ENCODE measurements at regions not wholly inside any gene's neighbourhood (a gene's known extent, or its start where the extent isn't known, plus 50 kb on each side); places are given as distances from the start of the nearest gene placed in this dataset.

DNA sequence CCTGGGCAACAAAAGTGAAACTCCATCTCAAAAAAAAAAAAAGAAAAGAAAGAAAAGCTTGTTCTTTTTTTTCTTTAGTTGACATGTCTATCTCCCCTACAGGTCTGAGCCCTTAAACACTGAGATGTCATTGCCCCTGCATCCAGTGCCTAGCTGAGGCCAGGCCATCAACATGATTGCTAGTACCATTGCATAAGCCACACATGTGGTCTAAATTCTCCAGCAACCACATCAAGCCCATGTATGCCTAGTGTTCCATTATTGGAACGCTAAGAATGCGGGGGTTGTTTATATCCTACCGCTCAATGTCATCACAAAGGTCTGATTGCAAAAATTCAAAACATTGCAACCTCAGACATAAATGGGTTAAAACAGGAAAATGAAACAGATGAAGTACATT is 62.7 kb downstream of the NPTX2 start:
- Histone ChIP-seq H3K27ac (ENCODE audit: low read depth in 2 of 2, low read length in 2 of 2) (no peak overlapping the region), H3K9me3 (ENCODE audit: control insufficient read depth in 2 of 2, low read length in 2 of 2) (no peaks in the 10 kb centered on the region), H3K36me3 (ENCODE audit: control insufficient read depth in 2 of 2, insufficient read depth in 2 of 2, low read length in 2 of 2) (no peaks in the 10 kb centered on the region), H3K4me1 (ENCODE audit: control insufficient read depth in 2 of 2, insufficient read depth in 2 of 2, low read length in 2 of 2) (no peaks in the 10 kb centered on the region), H3K9ac (ENCODE audit: low read depth in 1 of 2, low read length in 2 of 2) (no peak overlapping the region), H3K4me3 (ENCODE audit: low read length in 2 of 2) (no peak overlapping the region), H3K27me3 (ENCODE audit: control insufficient read depth in 2 of 2, insufficient read depth in 2 of 2, low read length in 2 of 2) (no peaks in the 10 kb centered on the region)

DNA sequence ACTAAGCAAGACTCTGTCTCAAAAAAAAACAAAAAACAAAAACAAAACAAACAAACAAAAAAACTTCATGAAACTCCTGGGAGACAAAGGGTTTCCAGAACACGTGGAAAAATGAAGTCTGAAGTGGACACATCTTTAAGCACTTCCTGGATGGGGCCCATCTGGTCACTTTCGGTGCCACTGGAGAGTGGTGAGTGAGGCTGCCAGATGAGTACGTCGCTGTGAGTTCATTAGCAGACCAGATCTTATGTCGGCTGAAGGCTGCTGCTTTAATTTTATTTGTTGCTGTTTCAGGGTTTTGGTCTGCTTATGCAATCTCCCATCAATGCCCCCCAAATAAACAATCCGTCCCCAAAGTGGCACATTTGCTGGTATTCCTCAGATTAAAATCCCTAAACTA is 64.4 kb downstream of the NPTX2 start:
- no peaks in the 10 kb centered on the region for H3K36me3 ChIP-seq (ENCODE audit: control insufficient read depth in 2 of 2, insufficient read depth in 2 of 2, low read length in 2 of 2)
- no peaks in the 10 kb centered on the region for H3K27me3 ChIP-seq (ENCODE audit: control insufficient read depth in 2 of 2, insufficient read depth in 2 of 2, low read length in 2 of 2)
- H3K4me3 ChIP-seq (ENCODE audit: low read length in 2 of 2) = no peak overlapping the region
- H3K27ac ChIP-seq (ENCODE audit: low read depth in 2 of 2, low read length in 2 of 2) = no peak overlapping the region
- H3K4me1 ChIP-seq (ENCODE audit: control insufficient read depth in 2 of 2, insufficient read depth in 2 of 2, low read length in 2 of 2) = no peaks in the 10 kb centered on the region
- H3K9me3 ChIP-seq (ENCODE audit: control insufficient read depth in 2 of 2, low read length in 2 of 2) = no peaks in the 10 kb centered on the region
- no peak overlapping the region for H3K9ac ChIP-seq (ENCODE audit: low read depth in 1 of 2, low read length in 2 of 2)

DNA sequence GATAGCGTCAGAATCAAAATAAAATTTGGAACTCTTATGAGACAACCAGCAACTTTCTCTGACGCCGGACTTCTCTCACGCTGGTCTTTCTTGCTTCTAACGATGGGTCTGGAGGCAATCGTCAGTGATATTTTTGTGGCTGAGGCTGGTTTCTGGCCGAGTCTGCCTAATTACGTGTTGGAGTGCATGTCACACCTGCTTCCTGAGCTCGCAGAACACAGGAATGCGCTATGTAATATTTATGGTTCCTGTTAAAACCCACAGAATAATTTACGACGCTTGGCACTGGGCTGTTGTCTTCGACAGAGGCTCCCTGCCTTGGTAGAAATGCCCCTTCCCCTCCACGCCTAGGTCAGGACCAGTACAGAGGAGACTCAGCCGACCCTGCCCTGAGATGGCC is 64.9 kb downstream of the NPTX2 start:
- no peaks in the 10 kb centered on the region for H3K36me3 ChIP-seq (ENCODE audit: control insufficient read depth in 2 of 2, insufficient read depth in 2 of 2, low read length in 2 of 2)
- H3K27me3 ChIP-seq (ENCODE audit: control insufficient read depth in 2 of 2, insufficient read depth in 2 of 2, low read length in 2 of 2) = no peaks in the 10 kb centered on the region
- no peak overlapping the region for H3K27ac ChIP-seq (ENCODE audit: low read depth in 2 of 2, low read length in 2 of 2)
- no peak overlapping the region for H3K4me3 ChIP-seq (ENCODE audit: low read length in 2 of 2)
- H3K9me3 ChIP-seq (ENCODE audit: control insufficient read depth in 2 of 2, low read length in 2 of 2) = no peaks in the 10 kb centered on the region
- no peaks in the 10 kb centered on the region for H3K4me1 ChIP-seq (ENCODE audit: control insufficient read depth in 2 of 2, insufficient read depth in 2 of 2, low read length in 2 of 2)
- no peak overlapping the region for H3K9ac ChIP-seq (ENCODE audit: low read depth in 1 of 2, low read length in 2 of 2)

DNA sequence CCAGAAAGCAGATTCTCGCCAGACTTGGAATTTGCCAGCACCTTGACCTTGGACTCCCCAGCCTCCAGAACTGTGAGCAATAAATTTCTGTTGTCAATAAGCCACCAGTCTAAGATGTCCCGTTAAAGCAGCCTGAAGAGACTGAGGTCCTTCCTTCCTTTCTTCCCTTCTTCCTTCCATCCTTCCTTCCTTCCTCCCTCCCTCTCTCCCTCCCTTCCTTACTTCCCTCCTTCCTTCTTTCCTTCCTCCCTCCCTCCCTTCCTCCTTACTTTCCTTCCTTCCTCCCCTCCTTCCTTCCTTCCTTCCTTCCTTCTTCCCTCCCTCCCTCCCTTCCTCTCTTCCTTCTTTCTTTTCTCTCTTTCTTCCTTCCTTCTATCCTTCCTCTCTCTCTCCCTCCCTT is 66.4 kb downstream of the NPTX2 start:
- no peak overlapping the region for H3K9ac ChIP-seq (ENCODE audit: low read depth in 1 of 2, low read length in 2 of 2)
- no peaks in the 10 kb centered on the region for H3K9me3 ChIP-seq (ENCODE audit: control insufficient read depth in 2 of 2, low read length in 2 of 2)

DNA sequence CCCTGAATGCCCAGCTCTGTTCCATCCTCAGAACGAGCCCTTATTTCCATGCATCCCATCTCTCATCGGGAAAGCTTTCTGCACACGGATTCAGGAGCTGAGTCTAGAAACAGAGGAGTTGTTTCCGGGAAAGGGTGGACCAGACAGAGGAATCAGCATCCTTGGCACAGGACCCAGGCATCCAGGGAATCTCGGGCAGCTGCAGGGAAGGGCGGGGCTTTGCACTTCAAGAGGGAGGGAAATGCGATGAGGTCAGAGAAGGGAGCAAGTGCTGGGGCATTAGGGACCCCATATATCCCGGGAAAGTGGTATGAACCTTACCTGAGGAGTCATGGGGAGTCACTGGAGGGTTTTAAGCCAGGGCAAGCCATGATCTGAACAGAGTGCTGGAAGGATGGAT is 68.5 kb downstream of the NPTX2 start:
- Histone ChIP-seq H3K27me3 (ENCODE audit: control insufficient read depth in 2 of 2, insufficient read depth in 2 of 2, low read length in 2 of 2) (no peaks in the 10 kb centered on the region), H3K4me1 (ENCODE audit: control insufficient read depth in 2 of 2, insufficient read depth in 2 of 2, low read length in 2 of 2) (no peaks in the 10 kb centered on the region), H3K36me3 (ENCODE audit: control insufficient read depth in 2 of 2, insufficient read depth in 2 of 2, low read length in 2 of 2) (no peaks in the 10 kb centered on the region), H3K9ac (ENCODE audit: low read depth in 1 of 2, low read length in 2 of 2) (no peak overlapping the region), H3K9me3 (ENCODE audit: control insufficient read depth in 2 of 2, low read length in 2 of 2) (no peaks in the 10 kb centered on the region), H3K4me3 (ENCODE audit: low read length in 2 of 2) (no peak overlapping the region), H3K27ac (ENCODE audit: low read depth in 2 of 2, low read length in 2 of 2) (no peak overlapping the region)

More for the DNA sequence above, 66.4 kb downstream of the NPTX2 start:
- Histone ChIP-seq H3K27me3 (ENCODE audit: control insufficient read depth in 2 of 2, insufficient read depth in 2 of 2, low read length in 2 of 2) (no peaks in the 10 kb centered on the region), H3K4me3 (ENCODE audit: low read length in 2 of 2) (no peak overlapping the region), H3K36me3 (ENCODE audit: control insufficient read depth in 2 of 2, insufficient read depth in 2 of 2, low read length in 2 of 2) (no peaks in the 10 kb centered on the region), H3K4me1 (ENCODE audit: control insufficient read depth in 2 of 2, insufficient read depth in 2 of 2, low read length in 2 of 2) (no peaks in the 10 kb centered on the region), H3K27ac (ENCODE audit: low read depth in 2 of 2, low read length in 2 of 2) (no peak overlapping the region)

DNA sequence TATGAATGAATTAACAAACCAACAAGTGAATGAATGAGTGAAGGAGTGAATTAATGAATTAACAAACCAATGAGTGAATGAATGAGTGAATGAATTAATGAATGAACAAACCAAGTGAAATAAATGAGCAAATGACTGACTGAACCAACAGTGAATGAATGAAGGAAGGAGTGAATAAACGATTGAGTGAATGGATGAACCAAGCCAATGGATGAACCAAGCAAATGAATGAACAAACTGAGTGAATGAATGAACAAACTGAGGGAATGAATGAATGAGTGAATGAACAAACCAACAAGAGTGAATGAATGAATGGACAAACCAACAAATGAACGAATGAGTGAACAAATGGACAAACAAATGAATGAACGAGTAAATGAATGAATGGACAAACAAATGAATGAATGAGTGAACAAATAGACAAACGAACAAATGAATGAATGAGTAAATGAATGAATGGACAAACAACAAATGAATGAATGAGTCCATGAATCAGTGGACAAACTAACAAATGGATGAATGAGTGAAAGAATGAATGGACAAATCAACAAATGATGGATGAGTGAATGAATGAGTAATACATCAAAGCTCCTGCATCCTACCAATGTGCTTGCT is 69.5 kb downstream of the NPTX2 start:
- Histone ChIP-seq H3K4me1 (ENCODE audit: control insufficient read depth in 2 of 2, insufficient read depth in 2 of 2, low read length in 2 of 2) (no peaks in the 10 kb centered on the region), H3K36me3 (ENCODE audit: control insufficient read depth in 2 of 2, insufficient read depth in 2 of 2, low read length in 2 of 2) (no peaks in the 10 kb centered on the region), H3K9ac (ENCODE audit: low read depth in 1 of 2, low read length in 2 of 2) (no peak overlapping the region), H3K4me3 (ENCODE audit: low read length in 2 of 2) (no peak overlapping the region), H3K27me3 (ENCODE audit: control insufficient read depth in 2 of 2, insufficient read depth in 2 of 2, low read length in 2 of 2) (no peaks in the 10 kb centered on the region), H3K9me3 (ENCODE audit: control insufficient read depth in 2 of 2, low read length in 2 of 2) (peaks cover 0 to 2% of the 10 kb centered on the region in 2 donors), H3K27ac (ENCODE audit: low read depth in 2 of 2, low read length in 2 of 2) (no peak overlapping the region)

DNA sequence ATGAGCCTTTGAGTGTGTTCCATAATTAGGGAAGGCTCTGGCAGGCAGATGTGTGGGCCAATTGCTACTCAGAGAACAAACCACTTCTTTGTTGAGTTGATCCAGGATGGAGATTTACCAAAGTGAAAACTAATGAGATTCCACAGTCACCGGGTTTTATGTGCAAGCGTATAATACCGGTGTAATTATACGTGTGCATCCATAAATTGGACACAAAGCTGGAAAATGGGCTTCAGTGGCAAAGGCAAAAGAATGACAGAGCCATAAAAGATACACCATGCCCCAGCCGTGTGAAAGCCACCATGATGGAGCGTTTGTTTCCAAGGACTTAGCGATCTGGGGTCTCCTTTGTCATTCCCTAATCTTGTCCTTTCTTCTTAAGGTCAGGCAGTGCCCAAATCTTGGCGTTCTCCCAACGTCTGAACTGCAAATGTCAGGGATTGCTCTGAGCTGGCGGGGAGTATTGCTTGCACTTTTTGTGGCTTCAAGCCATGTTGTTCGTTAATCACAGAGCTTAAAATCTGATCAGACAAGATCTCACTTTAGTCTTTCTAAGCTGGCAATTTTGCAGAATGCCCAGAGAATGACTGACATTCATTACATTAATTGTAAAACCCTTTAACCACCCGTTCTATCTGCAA is 70.1 kb downstream of the NPTX2 start:
- H3K4me1 ChIP-seq (ENCODE audit: control insufficient read depth in 2 of 2, insufficient read depth in 2 of 2, low read length in 2 of 2) = no peaks in the 10 kb centered on the region
- H3K36me3 ChIP-seq (ENCODE audit: control insufficient read depth in 2 of 2, insufficient read depth in 2 of 2, low read length in 2 of 2) = no peaks in the 10 kb centered on the region
- H3K4me3 ChIP-seq (ENCODE audit: low read length in 2 of 2) = no peak overlapping the region
- H3K9ac ChIP-seq (ENCODE audit: low read depth in 1 of 2, low read length in 2 of 2) = no peak overlapping the region
- H3K27me3 ChIP-seq (ENCODE audit: control insufficient read depth in 2 of 2, insufficient read depth in 2 of 2, low read length in 2 of 2) = no peaks in the 10 kb centered on the region
- no peak overlapping the region for H3K27ac ChIP-seq (ENCODE audit: low read depth in 2 of 2, low read length in 2 of 2)
- H3K9me3 ChIP-seq (ENCODE audit: control insufficient read depth in 2 of 2, low read length in 2 of 2) = peaks cover 0 to 4% of the 10 kb centered on the region in 2 donors

DNA sequence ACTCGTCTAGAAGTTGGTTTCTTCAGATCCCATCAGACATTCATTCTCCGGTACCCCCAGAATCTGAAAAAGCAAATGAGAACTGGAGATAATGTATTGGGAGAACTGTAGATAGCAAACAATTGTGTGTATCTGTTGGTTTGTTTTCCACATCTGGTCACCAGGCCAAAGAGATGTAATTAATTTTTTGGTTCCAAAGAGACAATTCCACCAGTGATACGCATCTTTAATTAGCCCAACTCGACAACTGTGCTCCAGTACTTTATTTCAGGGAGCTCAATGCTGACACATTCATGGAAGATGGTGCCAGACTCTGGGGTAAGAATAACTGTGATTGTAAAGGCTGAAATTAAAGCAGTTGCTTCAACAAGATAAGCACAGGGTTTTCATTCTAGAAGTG is 74.5 kb downstream of the NPTX2 start:
- Histone ChIP-seq H3K4me3 (ENCODE audit: low read length in 2 of 2) (no peak overlapping the region), H3K4me1 (ENCODE audit: control insufficient read depth in 2 of 2, insufficient read depth in 2 of 2, low read length in 2 of 2) (no peaks in the 10 kb centered on the region), H3K36me3 (ENCODE audit: control insufficient read depth in 2 of 2, insufficient read depth in 2 of 2, low read length in 2 of 2) (no peaks in the 10 kb centered on the region), H3K9ac (ENCODE audit: low read depth in 1 of 2, low read length in 2 of 2) (no peak overlapping the region), H3K27me3 (ENCODE audit: control insufficient read depth in 2 of 2, insufficient read depth in 2 of 2, low read length in 2 of 2) (no peaks in the 10 kb centered on the region), H3K9me3 (ENCODE audit: control insufficient read depth in 2 of 2, low read length in 2 of 2) (peaks cover 0 to 8% of the 10 kb centered on the region in 2 donors), H3K27ac (ENCODE audit: low read depth in 2 of 2, low read length in 2 of 2) (no peak overlapping the region)

DNA sequence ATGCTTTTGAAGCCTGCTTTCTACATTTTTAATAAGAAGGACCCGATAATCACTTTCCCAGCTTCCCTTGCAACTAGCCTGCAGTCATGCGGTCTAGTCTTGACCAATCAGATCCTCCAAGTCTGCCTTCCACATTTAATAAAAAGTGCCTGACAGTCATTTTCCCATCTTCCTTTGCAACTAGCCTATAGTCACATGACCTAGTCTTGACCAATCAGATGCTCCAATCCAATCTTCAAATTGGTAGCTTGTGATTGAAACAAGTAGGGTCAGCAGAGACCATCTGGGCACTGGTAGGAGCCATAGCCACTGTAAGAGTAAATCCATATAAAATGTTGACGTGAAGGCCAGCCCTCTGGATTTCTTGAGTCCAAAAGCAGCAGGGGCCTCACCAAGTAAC is 80.0 kb downstream of the NPTX2 start:
- no peaks in the 10 kb centered on the region for H3K36me3 ChIP-seq (ENCODE audit: control insufficient read depth in 2 of 2, insufficient read depth in 2 of 2, low read length in 2 of 2)
- no peaks in the 10 kb centered on the region for H3K4me1 ChIP-seq (ENCODE audit: control insufficient read depth in 2 of 2, insufficient read depth in 2 of 2, low read length in 2 of 2)
- H3K9me3 ChIP-seq (ENCODE audit: control insufficient read depth in 2 of 2, low read length in 2 of 2) = peaks cover 0 to 4% of the 10 kb centered on the region in 2 donors
- H3K4me3 ChIP-seq (ENCODE audit: low read length in 2 of 2) = no peak overlapping the region
- H3K27ac ChIP-seq (ENCODE audit: low read depth in 2 of 2, low read length in 2 of 2) = no peak overlapping the region
- no peak overlapping the region for H3K9ac ChIP-seq (ENCODE audit: low read depth in 1 of 2, low read length in 2 of 2)
- H3K27me3 ChIP-seq (ENCODE audit: control insufficient read depth in 2 of 2, insufficient read depth in 2 of 2, low read length in 2 of 2) = no peaks in the 10 kb centered on the region

DNA sequence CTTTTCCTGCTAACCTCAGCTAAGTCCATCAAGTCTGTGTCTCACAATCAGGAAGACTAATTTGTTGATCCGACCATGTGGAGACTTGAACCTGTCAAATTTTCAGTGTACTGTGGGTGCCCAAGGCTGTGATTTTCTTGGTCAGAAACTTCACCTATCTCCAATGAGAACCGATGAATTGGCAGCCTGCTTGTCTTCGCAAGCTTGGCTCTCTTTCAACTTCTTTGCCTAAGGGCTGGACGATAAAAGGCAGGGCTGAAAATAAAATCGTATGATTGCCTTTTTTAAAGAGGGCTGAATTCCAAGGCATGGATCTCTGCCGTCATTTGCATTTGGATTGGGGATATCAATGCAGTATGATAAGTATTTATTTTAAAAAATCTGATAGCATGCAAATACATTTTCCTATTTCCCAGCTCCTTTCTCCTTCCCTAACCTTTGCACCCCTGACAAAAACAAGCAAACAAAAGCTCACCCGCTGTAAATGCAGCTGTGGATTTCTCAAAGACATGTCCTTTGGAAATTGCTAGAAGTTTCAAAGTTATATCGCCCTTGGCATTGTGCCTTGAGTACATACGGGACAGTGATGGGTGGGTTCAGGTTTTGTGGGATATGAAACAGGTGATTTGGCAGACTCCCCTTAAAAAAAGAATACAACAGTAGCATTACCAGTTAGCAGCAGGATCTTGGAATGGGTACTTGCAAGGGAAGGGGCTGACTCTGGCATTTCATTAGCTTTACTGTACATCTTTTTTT is 80.6 kb downstream of the NPTX2 start:
- Histone ChIP-seq H3K4me1 (ENCODE audit: control insufficient read depth in 2 of 2, insufficient read depth in 2 of 2, low read length in 2 of 2) (no peaks in the 10 kb centered on the region), H3K27me3 (ENCODE audit: control insufficient read depth in 2 of 2, insufficient read depth in 2 of 2, low read length in 2 of 2) (no peaks in the 10 kb centered on the region), H3K4me3 (ENCODE audit: low read length in 2 of 2) (no peak overlapping the region), H3K36me3 (ENCODE audit: control insufficient read depth in 2 of 2, insufficient read depth in 2 of 2, low read length in 2 of 2) (no peaks in the 10 kb centered on the region), H3K27ac (ENCODE audit: low read depth in 2 of 2, low read length in 2 of 2) (no peak overlapping the region), H3K9me3 (ENCODE audit: control insufficient read depth in 2 of 2, low read length in 2 of 2) (peaks cover 0 to 4% of the 10 kb centered on the region in 2 donors), H3K9ac (ENCODE audit: low read depth in 1 of 2, low read length in 2 of 2) (no peak overlapping the region)

Measured in mucosa of rectum (tissue), 2 donors.